Fibroblast of peridontal ligament (primary cell): ENCODE measurements at regions not wholly inside any gene's neighbourhood (a gene's known extent, or its start where the extent isn't known, plus 50 kb on each side); places are given as distances from the start of the nearest gene placed in this dataset.

ENCODE experiments used
- DNase-seq: peaks from one replicate; pipeline ENCODE4 v3.0.0-alpha.2; 2010; ENCODE audit errors: extremely low read depth

DNA sequence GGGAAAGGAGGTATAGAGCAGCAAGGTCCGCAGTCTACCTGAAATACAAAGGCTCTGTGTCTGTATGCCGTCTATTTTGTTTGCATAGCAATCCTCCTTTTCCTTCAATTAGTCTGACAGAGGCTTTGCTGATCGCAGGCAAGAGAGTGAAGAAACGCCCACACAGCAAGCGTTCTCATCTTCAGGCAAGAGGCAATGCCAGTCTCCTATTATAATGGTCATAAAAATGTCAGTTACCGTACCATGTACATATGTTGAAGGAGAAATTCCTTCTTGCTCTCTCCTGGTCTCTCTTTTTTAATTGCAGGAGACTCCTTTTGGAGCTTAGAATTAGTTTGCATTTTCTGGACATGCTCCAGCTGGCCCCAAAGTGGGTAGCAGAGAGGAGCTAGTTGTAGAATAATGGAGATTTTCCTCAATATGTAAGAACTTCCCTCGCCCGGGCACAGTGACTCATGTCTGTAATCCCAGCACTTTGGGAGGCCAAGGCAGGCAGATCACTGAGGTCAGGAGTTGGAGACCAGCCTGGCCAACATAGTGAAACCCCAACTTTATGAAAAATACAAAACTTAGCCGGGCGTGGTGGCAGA lies 139.5 kb downstream of the PFKFB3 start:
- DNase-seq = no peak

GRCh38 chr10:6343305-6344010 lies 140.7 kb downstream of the PFKFB3 start:
- peak; percentile 9 for DNase-seq

DNA sequence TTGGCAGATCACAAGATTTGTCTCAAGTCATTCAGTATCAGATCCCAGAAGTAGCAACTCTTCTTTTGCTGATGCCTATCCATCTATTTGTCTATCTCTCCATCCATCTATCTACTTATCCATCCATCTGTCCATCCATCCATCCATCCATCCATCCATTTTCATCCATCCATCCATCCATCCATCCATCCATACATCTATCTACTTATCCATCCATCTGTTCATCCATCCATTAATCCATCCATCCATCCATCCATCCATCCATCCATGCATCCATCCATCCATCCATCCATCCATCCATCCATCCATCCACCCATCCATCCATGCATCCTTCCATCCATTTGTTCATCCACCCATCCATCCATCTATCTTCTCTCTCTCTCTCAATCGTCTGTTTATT lies 142.7 kb downstream of the PFKFB3 start:
- DNase-seq = no peak

GRCh38 chr10:6346631-6347030 lies 143.9 kb downstream of the PFKFB3 start:
- no peak for DNase-seq

DNA sequence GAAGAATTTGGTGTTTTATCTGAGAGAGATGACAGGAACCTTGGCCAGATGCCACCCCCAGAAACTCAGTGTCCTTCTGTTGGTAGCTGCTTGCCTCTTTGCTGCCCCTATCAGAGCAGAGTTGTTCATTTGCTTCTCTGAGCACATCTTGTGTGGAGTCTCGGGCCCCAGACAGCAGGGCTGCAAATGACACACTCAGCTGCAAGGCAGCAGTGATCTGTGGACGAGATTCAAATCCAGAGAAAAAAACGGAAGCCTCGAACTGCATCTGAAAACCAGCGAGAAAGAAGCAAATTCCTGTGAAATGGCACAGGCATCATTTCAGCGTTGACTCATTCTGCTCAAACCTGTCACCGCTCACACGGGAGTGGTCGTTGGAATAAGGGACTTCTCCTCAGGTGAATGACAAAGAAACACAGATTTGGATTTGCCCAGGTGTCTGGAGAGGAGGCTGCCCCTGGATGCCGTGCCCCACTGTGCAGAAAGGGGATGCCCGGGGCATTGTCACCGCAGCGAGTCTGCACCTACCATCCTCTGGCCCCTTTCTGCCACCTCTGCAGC lies 144.7 kb downstream of the PFKFB3 start:
- DNase-seq = peak; percentile 8

GRCh38 chr10:6348096-6348874 lies 145.6 kb downstream of the PFKFB3 start:
- peak; percentile 12 for DNase-seq

GRCh38 chr10:6349846-6350535 lies 147.3 kb downstream of the PFKFB3 start:
- no peak for DNase-seq

- DNase-seq = no peak
Observed at GRCh38 chr10:6350609-6351008, 147.9 kb downstream of the PFKFB3 start.

DNA sequence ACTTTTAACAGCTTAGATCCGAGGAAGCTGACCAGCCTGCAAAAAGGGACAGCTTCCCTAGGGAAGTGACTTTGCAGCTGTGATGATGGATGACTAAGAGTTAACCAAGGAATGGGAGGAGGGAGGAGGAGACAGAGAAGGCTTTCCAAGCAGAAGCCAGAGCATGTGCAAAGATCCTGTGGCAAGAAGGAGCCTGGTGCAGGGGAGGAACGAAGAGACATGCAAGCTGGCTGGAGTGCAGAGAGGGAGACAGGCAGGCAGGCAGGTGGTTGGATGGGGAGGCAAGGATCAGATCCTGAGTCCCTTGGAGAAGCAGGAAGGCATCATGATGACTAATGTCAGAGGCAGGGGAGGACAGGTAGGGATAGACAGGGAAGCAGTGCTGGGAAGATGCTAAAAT lies 148.8 kb downstream of the PFKFB3 start:
- DNase-seq = no peak

- no peak for DNase-seq
Observed at GRCh38 chr10:6353526-6353925, 150.8 kb downstream of the PFKFB3 start.

DNA sequence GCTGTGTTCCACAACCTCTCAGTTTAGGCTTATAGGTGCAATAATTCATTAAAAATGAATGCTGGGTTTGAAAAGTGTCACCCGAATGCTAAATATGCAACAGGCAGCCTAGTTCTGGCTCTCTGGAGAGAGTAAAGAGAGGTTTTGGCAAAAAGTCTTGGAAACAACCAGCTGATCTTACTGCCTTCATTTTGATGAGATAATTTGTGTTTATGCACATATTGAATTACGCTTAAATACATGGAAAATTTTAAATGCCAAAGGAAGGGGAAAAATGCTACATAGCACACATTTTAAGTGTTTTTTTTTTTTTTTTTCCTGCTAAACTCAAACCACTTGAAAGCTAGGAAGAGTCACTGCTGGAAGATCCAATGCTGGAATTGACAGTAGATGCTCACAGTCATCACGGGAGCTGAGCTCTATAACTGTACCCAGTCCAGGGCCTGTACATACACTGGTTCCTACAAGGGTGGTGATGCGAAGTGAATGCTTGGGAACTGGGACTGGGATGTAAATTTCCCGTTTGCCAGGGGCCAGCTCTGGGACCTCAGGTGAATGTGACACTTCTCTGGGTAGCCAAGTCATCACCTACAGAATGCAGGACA lies 151.5 kb downstream of the PFKFB3 start:
- no peak for DNase-seq

GRCh38 chr10:6356280-6356793 lies 153.6 kb downstream of the PFKFB3 start:
- DNase-seq = no peak

DNA sequence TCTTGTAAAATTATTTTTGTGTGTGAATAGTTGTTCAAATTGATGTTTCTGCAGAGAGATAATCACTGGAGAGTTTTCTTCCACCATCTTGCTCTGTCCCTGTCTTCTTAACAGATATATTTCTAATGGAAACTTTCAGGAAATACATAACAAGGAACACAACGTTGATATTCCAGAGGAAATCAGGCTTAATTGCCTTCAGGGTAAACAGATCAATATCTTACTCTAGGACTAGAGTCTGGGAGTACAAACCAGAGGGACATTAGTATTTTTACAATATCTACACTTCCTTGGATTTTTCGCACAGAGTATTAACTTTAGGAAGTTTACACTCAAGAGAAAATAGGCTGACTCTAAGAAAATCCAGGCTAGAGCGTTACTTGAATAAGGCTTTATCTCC lies 159.1 kb downstream of the PFKFB3 start:
- no peak for DNase-seq

DNA sequence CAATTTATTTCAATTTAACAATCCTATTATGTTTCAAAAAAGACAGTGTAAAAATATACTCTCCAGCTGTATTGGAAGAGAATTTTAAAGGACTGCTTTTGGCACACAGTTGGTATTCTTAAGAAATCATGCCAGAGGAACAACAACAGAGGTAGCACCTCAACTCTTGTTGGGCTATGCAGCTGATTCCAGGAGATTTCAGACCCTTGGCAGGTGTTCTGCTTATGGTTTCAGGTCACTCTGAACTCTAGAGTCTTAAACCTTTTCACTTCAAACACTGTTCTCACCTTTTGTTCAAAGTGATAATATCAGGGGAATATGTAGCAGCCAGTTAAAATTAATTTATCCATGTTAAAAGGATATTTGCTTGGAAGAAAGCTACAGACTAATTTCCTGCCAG lies 160.1 kb downstream of the PFKFB3 start:
- no peak for DNase-seq

DNA sequence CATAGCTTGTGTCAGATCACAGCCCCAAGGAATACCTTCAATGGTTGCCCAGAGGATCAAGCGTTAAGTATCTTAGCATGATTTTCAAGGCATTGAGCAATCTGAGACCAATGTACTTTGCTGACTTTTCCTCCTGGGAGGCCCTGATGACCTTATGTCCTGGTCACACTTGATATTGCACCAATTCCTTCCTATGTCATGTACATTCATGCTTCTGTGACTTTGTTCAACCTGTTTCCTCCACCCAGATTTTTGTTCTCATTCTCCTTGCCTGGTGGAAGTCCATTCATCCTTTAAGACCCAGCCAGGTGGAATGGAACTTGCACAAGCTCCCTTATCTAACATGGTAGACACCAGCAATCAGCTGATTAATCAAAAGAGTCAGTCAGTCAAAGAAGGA lies 160.8 kb downstream of the PFKFB3 start:
- no peak for DNase-seq

DNA sequence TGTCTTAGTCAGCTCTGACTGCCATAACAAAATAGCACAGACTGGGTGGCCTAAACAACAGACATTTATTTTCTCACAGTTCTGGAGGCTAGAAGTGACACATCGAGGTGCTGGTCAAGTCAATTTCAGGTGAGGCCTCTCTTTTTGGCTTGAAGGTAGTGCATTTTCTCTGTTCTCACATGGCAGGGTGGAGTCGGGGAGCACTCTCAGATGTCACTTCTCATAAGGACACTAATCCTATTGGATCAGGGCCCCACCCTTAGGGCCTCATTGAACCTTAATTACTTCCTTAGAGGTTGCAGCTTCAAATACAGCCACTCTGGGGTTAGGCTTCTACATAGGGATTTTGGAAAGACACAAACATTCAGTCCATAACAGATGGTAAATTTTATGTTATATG lies 161.6 kb downstream of the PFKFB3 start:
- DNase-seq = no peak

GRCh38 chr10:6364893-6365292 lies 162.2 kb downstream of the PFKFB3 start:
- DNase-seq = no peak

GRCh38 chr10:6365384-6365783 lies 162.7 kb downstream of the PFKFB3 start:
- DNase-seq = no peak
